CD4-positive, alpha-beta T cell (primary cell): ENCODE measurements at regions not wholly inside any gene's neighbourhood (a gene's known extent, or its start where the extent isn't known, plus 50 kb on each side); places are given as distances from the start of the nearest gene placed in this dataset.

Experiments used
- ATAC-seq: fragments of 200-7000 bp; cut with Tn5 transposase; one replicate; pipeline ENCODE4 v1.10.0; 2022; ENCODE audit warnings: mild to moderate bottlenecking; ENCODE audit not compliant: poor library complexity
- CTCF ChIA-PET: fragments of 350-600 bp; sonication (Branson Sonifier 250); formaldehyde crosslinking; loops from one replicate; lab custom pipeline; 2021; ENCODE audit warnings: antibody characterized with exemption, inconsistent platforms; lab: Charles Lee
- POLR2A ChIA-PET: fragments of 350-600 bp; sonication (Branson Sonifier 250); formaldehyde crosslinking; loops from one replicate; lab custom pipeline; 2021; ENCODE audit warnings: antibody characterized with exemption, inconsistent platforms; lab: Charles Lee
- DNase-seq, 14 experiments: peaks; one replicate each; pipeline ENCODE4 v3.0.0-alpha.2; 2013 to 2020; ENCODE audit warnings: mixed read lengths in 2 of 14
- H3K27ac ChIP-seq, 2 donors: one replicate each; pipeline versions ENCODE4 v1.5.1 to v1.7.0; 2013; ENCODE audit warnings: low read length in 2 of 2, low read depth in 1 of 2, mild to moderate bottlenecking in 1 of 2
- H3K27me3 ChIP-seq, 2 experiments: 1 replicate in 1 of 2; 2 replicates in 1 of 2; pipeline versions ENCODE4 v1.6.1 to v1.7.0; 2013; ENCODE audit warnings: low read length in 2 of 2, control low read depth in 1 of 2, mild to moderate bottlenecking in 1 of 2, moderate library complexity in 1 of 2; ENCODE audit not compliant: insufficient read depth in 2 of 2, control insufficient read depth in 1 of 2
- H3K36me3 ChIP-seq: one replicate; pipeline ENCODE4 v1.6.1; 2013; ENCODE audit warnings: low read length, control low read depth; ENCODE audit not compliant: insufficient read depth
- H3K4me1 ChIP-seq: one replicate; pipeline ENCODE4 v1.6.1; 2013; ENCODE audit warnings: low read length, control low read depth; ENCODE audit not compliant: insufficient read depth
- H3K4me3 ChIP-seq: one replicate; pipeline ENCODE4 v1.5.1; 2013; ENCODE audit warnings: mild to moderate bottlenecking, low read length, moderate library complexity
- H3K9me3 ChIP-seq, 2 experiments: 1 replicate in 1 of 2; 2 replicates in 1 of 2; pipeline versions ENCODE4 v1.6.1 to v1.7.0; 2013; ENCODE audit warnings: low read length in 2 of 2, mild to moderate bottlenecking in 2 of 2, control low read depth in 1 of 2, moderate library complexity in 1 of 2; ENCODE audit not compliant: control insufficient read depth in 1 of 2, insufficient read depth in 1 of 2
- H3K27ac Mint-ChIP-seq: one replicate; pipeline ENCODE4 v1.8.0; 2020; ENCODE audit warnings: mixed read lengths
- H3K27me3 Mint-ChIP-seq: one replicate; pipeline ENCODE4 v1.8.0; 2021; ENCODE audit warnings: mixed read lengths
- H3K36me3 Mint-ChIP-seq: one replicate; pipeline ENCODE4 v1.8.0; 2021; ENCODE audit warnings: low read depth, mixed read lengths
- H3K4me1 Mint-ChIP-seq: one replicate; pipeline ENCODE4 v1.8.0; 2021; ENCODE audit warnings: low read depth, mixed read lengths
- H3K4me3 Mint-ChIP-seq: one replicate; pipeline ENCODE4 v1.8.0; 2020; ENCODE audit warnings: mild to moderate bottlenecking, mixed read lengths
- H3K9me3 Mint-ChIP-seq: one replicate; pipeline ENCODE4 v1.8.0; 2020; ENCODE audit warnings: mixed read lengths
- intact Hi-C, 2 experiments: fragments of 100-400 bp; cut with DNase I in 1 of 2; cut with micrococcal nuclease in 1 of 2; formaldehyde crosslinking; loops; one replicate each; pipeline versions ENCODE4 v1.15.1 to v1.9.0; 2023 to 2025; cut with DNase I, micrococcal nuclease
- TF ChIP-seq, protein P1 (sequence below): fragments of 200-600 bp; IDR thresholded peaks from one replicate; pipeline ENCODE4 v1.8.0; 2022; ENCODE audit warnings: antibody characterized with exemption, mild to moderate bottlenecking

DNA sequence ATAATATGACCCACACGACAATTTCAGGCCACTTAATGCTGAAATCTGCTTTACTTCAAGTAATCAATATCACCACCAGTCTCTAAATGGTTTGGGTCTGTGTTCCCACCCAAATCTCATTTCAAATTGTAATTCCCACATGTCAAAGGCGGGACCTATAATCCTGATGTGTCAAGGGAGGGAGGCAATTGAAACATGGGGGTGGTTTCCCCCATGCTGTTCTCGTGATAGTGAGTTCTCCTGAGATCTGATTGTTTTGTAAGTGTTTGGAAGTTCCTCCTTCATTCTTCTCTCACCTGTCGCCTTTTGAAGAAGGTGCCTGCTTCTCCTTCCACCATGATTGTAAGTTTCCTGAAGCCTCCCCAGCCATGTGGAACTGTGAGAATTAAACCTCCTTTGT is 178.4 kb downstream of the CRPPA start:
- DNase-seq = no peak
- no peak overlapping the region for H3K27ac ChIP-seq
- ChIA-PET POLR2A (no interaction called here), CTCF (no interaction called here)
- no peak for ATAC-seq
- Mint-ChIP-seq H3K4me1 (no peaks in the 10 kb centered on the region), H3K4me3 (no peak overlapping the region), H3K27ac (no peak overlapping the region), H3K9me3 (peaks cover 4% of the 10 kb centered on the region), H3K36me3 (no peaks in the 10 kb centered on the region), H3K27me3 (no peaks in the 10 kb centered on the region)
- H3K4me1 ChIP-seq = no peaks in the 10 kb centered on the region
- intact Hi-C loops = no loop called here
- no peaks in the 10 kb centered on the region for H3K36me3 ChIP-seq
- H3K27me3 ChIP-seq = no peaks in the 10 kb centered on the region
- no peak overlapping the region for H3K4me3 ChIP-seq
- TF ChIP-seq, protein P1, sequence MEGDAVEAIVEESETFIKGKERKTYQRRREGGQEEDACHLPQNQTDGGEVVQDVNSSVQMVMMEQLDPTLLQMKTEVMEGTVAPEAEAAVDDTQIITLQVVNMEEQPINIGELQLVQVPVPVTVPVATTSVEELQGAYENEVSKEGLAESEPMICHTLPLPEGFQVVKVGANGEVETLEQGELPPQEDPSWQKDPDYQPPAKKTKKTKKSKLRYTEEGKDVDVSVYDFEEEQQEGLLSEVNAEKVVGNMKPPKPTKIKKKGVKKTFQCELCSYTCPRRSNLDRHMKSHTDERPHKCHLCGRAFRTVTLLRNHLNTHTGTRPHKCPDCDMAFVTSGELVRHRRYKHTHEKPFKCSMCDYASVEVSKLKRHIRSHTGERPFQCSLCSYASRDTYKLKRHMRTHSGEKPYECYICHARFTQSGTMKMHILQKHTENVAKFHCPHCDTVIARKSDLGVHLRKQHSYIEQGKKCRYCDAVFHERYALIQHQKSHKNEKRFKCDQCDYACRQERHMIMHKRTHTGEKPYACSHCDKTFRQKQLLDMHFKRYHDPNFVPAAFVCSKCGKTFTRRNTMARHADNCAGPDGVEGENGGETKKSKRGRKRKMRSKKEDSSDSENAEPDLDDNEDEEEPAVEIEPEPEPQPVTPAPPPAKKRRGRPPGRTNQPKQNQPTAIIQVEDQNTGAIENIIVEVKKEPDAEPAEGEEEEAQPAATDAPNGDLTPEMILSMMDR = no peak
- H3K9me3 ChIP-seq = no peaks in the 10 kb centered on the region

DNA sequence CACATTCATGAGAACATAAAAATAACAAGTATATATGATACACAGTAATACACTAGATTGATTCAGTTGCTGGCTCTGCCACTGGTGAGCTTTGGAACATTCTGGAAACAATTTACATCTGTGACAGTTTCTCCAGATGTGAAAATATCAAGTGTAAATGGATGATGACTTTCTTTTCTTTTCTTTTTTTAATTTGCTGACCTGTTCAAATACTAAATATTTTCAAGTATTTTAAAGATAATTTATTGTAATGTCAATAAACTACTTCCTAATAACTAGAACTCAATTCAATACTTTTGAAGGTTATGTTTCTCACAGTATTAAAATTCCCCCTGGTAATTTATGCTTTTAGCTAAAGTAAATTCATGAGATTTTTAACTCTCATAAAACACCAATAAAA is 180.3 kb downstream of the CRPPA start:
- Mint-ChIP-seq H3K27ac (no peak overlapping the region), H3K27me3 (no peaks in the 10 kb centered on the region), H3K4me1 (no peaks in the 10 kb centered on the region), H3K36me3 (no peaks in the 10 kb centered on the region), H3K4me3 (no peak overlapping the region), H3K9me3 (peaks cover under 1% of the 10 kb centered on the region)
- H3K9me3 ChIP-seq = no peaks in the 10 kb centered on the region
- ChIA-PET POLR2A (no interaction called here), CTCF (no interaction called here)
- no peaks in the 10 kb centered on the region for H3K27me3 ChIP-seq
- H3K4me3 ChIP-seq = no peak overlapping the region
- intact Hi-C loops = no loop called here
- H3K36me3 ChIP-seq = no peaks in the 10 kb centered on the region
- DNase-seq (no peak), ATAC-seq (no peak)
- TF ChIP-seq, protein P1 = no peak
- no peaks in the 10 kb centered on the region for H3K4me1 ChIP-seq
- H3K27ac ChIP-seq = no peak overlapping the region

DNA sequence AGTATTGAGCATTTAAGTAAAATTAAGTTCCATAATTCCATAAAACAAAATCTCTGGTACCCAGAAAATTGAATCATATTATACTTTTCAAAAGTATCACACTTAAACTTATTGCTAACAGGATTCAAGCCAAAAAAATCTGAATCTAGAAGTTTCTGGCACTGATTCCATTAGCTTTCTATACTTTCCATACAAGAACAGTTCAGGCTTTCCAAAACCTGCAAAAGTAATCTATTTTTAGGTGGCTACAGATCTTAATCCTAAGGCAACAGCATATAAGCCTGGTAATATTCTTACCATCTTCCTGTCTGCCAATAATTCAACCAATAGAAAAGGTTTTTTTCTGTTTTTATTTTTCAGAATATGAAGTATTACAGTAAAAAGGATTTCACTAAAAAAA is 185.0 kb downstream of the CRPPA start:
- Histone ChIP-seq H3K4me1 (no peaks in the 10 kb centered on the region), H3K36me3 (no peaks in the 10 kb centered on the region), H3K4me3 (no peak overlapping the region), H3K9me3 (no peaks in the 10 kb centered on the region), H3K27me3 (no peaks in the 10 kb centered on the region), H3K27ac (no peak overlapping the region)
- H3K27ac Mint-ChIP-seq = no peak overlapping the region
- ATAC-seq (no peak), DNase-seq (no peak)
- ChIA-PET CTCF (no interaction called here), POLR2A (no interaction called here)
- peaks cover 12% of the 10 kb centered on the region for H3K9me3 Mint-ChIP-seq
- H3K36me3 Mint-ChIP-seq = no peaks in the 10 kb centered on the region
- intact Hi-C loops = no loop called here
- no peak overlapping the region for H3K4me3 Mint-ChIP-seq
- no peaks in the 10 kb centered on the region for H3K27me3 Mint-ChIP-seq
- TF ChIP-seq, protein P1 = no peak
- no peaks in the 10 kb centered on the region for H3K4me1 Mint-ChIP-seq
